ENCODE measurements at regions not wholly inside any gene's neighbourhood (a gene's known extent, or its start where the extent isn't known, plus 50 kb on each side); places are given as distances from the start of the nearest gene placed in this dataset.
"Not testable (repeated sequence)": the region's sequence is repeated elsewhere in the genome, so short reads cannot be mapped to it uniquely, and the experiment has no call there.

DNA sequence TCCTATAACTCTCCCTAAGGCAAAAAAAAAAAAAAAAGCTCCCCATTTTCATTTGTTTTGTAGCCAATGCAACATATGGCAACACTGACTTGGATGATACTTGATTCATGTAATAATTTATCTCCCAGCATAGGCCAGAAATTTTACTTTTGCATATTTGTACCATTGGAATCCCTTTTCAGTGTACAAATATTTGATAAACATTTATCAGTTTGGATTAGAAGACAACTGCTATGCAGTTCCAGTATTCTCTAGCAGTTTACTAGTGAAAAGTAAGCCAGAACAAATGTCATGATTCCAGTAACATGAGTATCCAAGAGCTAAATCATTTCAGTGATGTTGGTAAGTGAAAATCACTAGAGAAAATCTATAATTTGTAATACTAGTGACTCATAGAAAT lies 392.3 kb downstream of the CCER1 start:
- ChIA-PET POLR2A (no interaction called here), CTCF (no interaction called here)
- DNase-seq (no peak), ATAC-seq (no peak)
- Mint-ChIP-seq H3K9me3 (ENCODE audit: insufficient read depth) (no peaks in the 10 kb centered on the region), H3K4me3 (no peak overlapping the region), H3K36me3 (ENCODE audit: low read depth) (no peaks in the 10 kb centered on the region), H3K27me3 (ENCODE audit: low read depth) (no peaks in the 10 kb centered on the region), H3K4me1 (ENCODE audit: low read depth) (no peaks in the 10 kb centered on the region), H3K27ac (no peak overlapping the region)

DNA sequence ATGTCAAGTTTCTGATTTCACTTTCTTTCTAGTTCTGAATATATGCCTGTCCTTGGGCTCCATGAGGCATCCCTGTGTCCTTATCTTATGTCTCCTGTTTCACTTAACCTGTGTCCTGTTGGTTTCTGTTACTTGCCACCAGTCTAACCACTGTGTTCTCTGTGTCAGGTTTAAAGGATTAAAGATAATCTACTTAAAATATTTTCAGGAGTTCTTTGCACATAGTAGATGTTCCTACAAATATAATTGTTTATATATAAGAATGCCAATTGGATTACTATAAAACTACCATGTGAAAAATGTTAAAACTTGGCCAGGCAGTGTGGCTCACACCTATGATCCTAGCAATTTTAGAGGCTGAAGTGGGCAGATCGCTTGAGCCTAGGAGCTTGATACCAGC lies 406.4 kb downstream of the CCER1 start:
- DNase-seq, result no peak
- CTCF ChIA-PET, result no interaction called here
- H3K4me1 Mint-ChIP-seq (ENCODE audit: low read depth), result no peaks in the 10 kb centered on the region
- H3K27ac Mint-ChIP-seq, result no peak overlapping the region
- H3K9me3 Mint-ChIP-seq (ENCODE audit: insufficient read depth), result no peaks in the 10 kb centered on the region
- ATAC-seq, result no peak
- POLR2A ChIA-PET, result no interaction called here
- H3K27me3 Mint-ChIP-seq (ENCODE audit: low read depth), result no peaks in the 10 kb centered on the region
- H3K36me3 Mint-ChIP-seq (ENCODE audit: low read depth), result no peaks in the 10 kb centered on the region
- H3K4me3 Mint-ChIP-seq, result no peak overlapping the region

- Mint-ChIP-seq H3K9me3 (ENCODE audit: insufficient read depth) (no peaks in the 10 kb centered on the region), H3K27ac (no peak overlapping the region), H3K4me3 (no peak overlapping the region), H3K36me3 (ENCODE audit: low read depth) (no peaks in the 10 kb centered on the region), H3K27me3 (ENCODE audit: low read depth) (no peaks in the 10 kb centered on the region), H3K4me1 (ENCODE audit: low read depth) (no peaks in the 10 kb centered on the region)
- ChIA-PET POLR2A (no interaction called here), CTCF (no interaction called here)
- no peak for ATAC-seq
- no peak for DNase-seq
Measured at GRCh38 chr12:90546511-90546910, 408.5 kb downstream of the CCER1 start.

GRCh38 chr12:90543841-90544240 lies 411.1 kb downstream of the CCER1 start:
- Mint-ChIP-seq H3K4me1 (ENCODE audit: low read depth) (no peaks in the 10 kb centered on the region), H3K27ac (no peak overlapping the region), H3K9me3 (ENCODE audit: insufficient read depth) (no peaks in the 10 kb centered on the region), H3K27me3 (ENCODE audit: low read depth) (no peaks in the 10 kb centered on the region), H3K36me3 (ENCODE audit: low read depth) (no peaks in the 10 kb centered on the region), H3K4me3 (no peak overlapping the region)
- ChIA-PET POLR2A (no interaction called here), CTCF (no interaction called here)
- DNase-seq (no peak), ATAC-seq (no peak)

GRCh38 chr12:90543374-90543773 lies 411.6 kb downstream of the CCER1 start:
- DNase-seq, result no peak
- no peak for ATAC-seq
- no peaks in the 10 kb centered on the region for H3K4me1 Mint-ChIP-seq (ENCODE audit: low read depth)
- no peaks in the 10 kb centered on the region for H3K36me3 Mint-ChIP-seq (ENCODE audit: low read depth)
- CTCF ChIA-PET, result no interaction called here
- H3K9me3 Mint-ChIP-seq (ENCODE audit: insufficient read depth), result no peaks in the 10 kb centered on the region
- H3K4me3 Mint-ChIP-seq, result no peak overlapping the region
- POLR2A ChIA-PET, result no interaction called here
- H3K27ac Mint-ChIP-seq, result no peak overlapping the region
- no peaks in the 10 kb centered on the region for H3K27me3 Mint-ChIP-seq (ENCODE audit: low read depth)

- H3K27me3 Mint-ChIP-seq (ENCODE audit: low read depth); CTCF ChIA-PET; H3K36me3 Mint-ChIP-seq (ENCODE audit: low read depth); DNase-seq; POLR2A ChIA-PET; H3K27ac Mint-ChIP-seq; H3K9me3 Mint-ChIP-seq (ENCODE audit: insufficient read depth); H3K4me1 Mint-ChIP-seq (ENCODE audit: low read depth); ATAC-seq; H3K4me3 Mint-ChIP-seq: not testable (repeated sequence)
Measured at GRCh38 chr12:90542852-90543251, 412.1 kb downstream of the CCER1 start.

- H3K36me3 Mint-ChIP-seq (ENCODE audit: low read depth); CTCF ChIA-PET; H3K27me3 Mint-ChIP-seq (ENCODE audit: low read depth); POLR2A ChIA-PET; ATAC-seq; H3K4me3 Mint-ChIP-seq; H3K9me3 Mint-ChIP-seq (ENCODE audit: insufficient read depth); DNase-seq; H3K27ac Mint-ChIP-seq; H3K4me1 Mint-ChIP-seq (ENCODE audit: low read depth): not testable (repeated sequence)
Measured at GRCh38 chr12:90533828-90534227, 421.1 kb downstream of the CCER1 start.

GRCh38 chr12:90520002-90520734 lies 434.8 kb downstream of the CCER1 start:
- DNase-seq (no peak), ATAC-seq (no peak)
- POLR2A ChIA-PET, result no interaction called here
- no peaks in the 10 kb centered on the region for H3K36me3 Mint-ChIP-seq (ENCODE audit: low read depth)
- CTCF ChIA-PET, result no interaction called here
- H3K27me3 Mint-ChIP-seq (ENCODE audit: low read depth), result no peaks in the 10 kb centered on the region
- no peaks in the 10 kb centered on the region for H3K9me3 Mint-ChIP-seq (ENCODE audit: insufficient read depth)
- peaks cover 5% of the 10 kb centered on the region for H3K4me1 Mint-ChIP-seq (ENCODE audit: low read depth)
- H3K4me3 Mint-ChIP-seq, result no peak overlapping the region
- H3K27ac Mint-ChIP-seq, result no peak overlapping the region

- H3K4me1 Mint-ChIP-seq (ENCODE audit: low read depth), result peaks cover 7% of the 10 kb centered on the region
- H3K27me3 Mint-ChIP-seq (ENCODE audit: low read depth), result no peaks in the 10 kb centered on the region
- DNase-seq (no peak), ATAC-seq (no peak)
- no peaks in the 10 kb centered on the region for H3K9me3 Mint-ChIP-seq (ENCODE audit: insufficient read depth)
- ChIA-PET POLR2A (no interaction called here), CTCF (no interaction called here)
- no peak overlapping the region for H3K27ac Mint-ChIP-seq
- no peaks in the 10 kb centered on the region for H3K36me3 Mint-ChIP-seq (ENCODE audit: low read depth)
- no peak overlapping the region for H3K4me3 Mint-ChIP-seq
Measured at GRCh38 chr12:90519285-90519684, 435.7 kb downstream of the CCER1 start.

DNA sequence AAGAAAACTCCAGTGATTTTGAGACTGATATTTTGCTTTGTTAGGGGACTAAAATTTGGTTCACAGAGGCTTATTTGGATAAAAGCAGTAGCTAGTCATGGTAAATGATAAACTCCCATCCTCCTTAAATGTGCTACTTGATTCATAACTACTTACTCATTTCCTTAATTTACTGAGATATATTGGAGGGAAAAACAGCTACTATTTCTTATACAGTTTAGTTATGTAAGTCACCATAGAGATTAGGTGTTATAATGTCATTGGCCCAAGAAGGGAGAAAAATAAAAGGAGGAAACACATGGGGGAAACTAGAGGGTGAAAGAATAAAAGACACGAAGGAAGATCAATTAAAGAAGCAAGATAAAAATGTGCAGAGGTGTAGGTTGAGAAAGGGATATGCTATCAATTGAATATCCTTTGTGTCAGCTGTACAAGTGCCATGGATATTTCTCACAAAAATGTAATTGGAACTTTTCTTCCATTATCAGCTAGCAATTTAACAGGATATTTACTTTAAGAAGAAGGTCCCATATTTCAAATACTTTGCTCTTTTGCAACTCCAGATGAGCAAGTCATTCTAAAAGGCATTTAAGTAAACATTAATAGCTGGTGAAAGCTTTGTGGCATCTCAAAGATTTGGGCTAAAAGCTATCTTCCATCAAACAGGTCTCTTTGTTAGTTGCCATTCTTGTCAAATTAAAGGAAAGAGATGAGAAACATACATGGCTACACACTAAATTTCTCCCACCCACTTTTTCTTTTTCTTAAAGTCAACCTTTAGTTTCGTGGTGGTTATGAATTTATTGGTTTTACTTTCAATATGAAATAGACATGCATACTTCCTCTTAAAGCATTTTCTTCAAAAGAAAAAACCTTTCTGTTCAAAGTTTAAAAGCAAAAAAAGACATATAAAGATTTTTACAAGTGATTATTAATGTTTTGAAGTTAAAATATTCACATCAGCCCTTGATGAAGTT lies 439.5 kb downstream of the CCER1 start:
- ChIA-PET CTCF (no interaction called here), POLR2A (interaction anchor here (0.6 kb wide), 1 partner anchor 1358 kb away, joined by 3 read pairs; no protein-coding TSS in a partner anchor)
- ATAC-seq (no peak), DNase-seq (no peak)
- no peaks in the 10 kb centered on the region for H3K9me3 Mint-ChIP-seq (ENCODE audit: insufficient read depth)
- H3K4me3 Mint-ChIP-seq, result peak overlapping the region; percentile 6
- peaks cover 9% of the 10 kb centered on the region for H3K4me1 Mint-ChIP-seq (ENCODE audit: low read depth)
- H3K27me3 Mint-ChIP-seq (ENCODE audit: low read depth), result no peaks in the 10 kb centered on the region
- peak overlapping the region; percentile 44 for H3K27ac Mint-ChIP-seq
- no peaks in the 10 kb centered on the region for H3K36me3 Mint-ChIP-seq (ENCODE audit: low read depth)

DNA sequence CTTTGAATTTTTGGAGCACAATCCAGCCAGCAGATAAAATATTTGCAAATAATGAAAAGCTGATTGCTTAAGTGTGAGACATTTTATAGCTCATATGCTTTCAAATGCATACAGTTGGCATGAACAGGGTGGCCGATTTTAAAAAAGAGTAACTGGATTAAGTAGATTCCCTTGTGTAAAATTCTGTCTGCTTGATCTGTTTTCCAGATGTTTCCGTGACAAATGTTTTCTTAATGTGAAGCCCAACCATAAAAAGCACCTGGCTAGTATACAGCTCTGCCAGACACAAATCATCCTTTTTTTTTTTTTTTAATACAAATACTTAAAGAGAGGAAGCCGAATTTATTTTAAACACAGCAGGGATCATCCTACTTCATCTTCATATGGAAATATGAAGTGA lies 440.7 kb downstream of the CCER1 start:
- Mint-ChIP-seq H3K27me3 (ENCODE audit: low read depth) (no peaks in the 10 kb centered on the region), H3K27ac (no peak overlapping the region), H3K9me3 (ENCODE audit: insufficient read depth) (no peaks in the 10 kb centered on the region), H3K4me1 (ENCODE audit: low read depth) (peaks cover 9% of the 10 kb centered on the region), H3K36me3 (ENCODE audit: low read depth) (no peaks in the 10 kb centered on the region), H3K4me3 (no peak overlapping the region)
- ChIA-PET CTCF (no interaction called here), POLR2A (no interaction called here)
- no peak for DNase-seq
- ATAC-seq, result no peak

DNA sequence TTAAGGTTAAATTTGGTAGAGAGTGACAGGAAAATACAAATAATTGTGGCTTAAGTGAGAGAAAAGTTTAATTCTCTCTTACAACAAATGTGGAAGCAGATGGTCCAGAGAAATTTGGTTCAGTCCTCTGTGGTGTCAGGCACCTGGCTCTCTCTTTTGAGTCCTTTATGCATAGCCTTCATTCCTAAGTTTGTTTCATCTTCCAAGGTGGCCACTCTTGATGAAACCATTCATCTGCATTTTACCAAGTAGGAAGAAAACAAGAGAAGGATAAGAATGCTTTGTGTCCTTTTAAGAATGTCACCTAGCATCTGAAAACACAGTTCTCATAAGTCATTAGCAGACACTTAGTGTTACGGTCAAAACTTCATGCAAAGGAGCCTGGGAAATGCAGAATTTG lies 442.5 kb downstream of the CCER1 start:
- Mint-ChIP-seq H3K9me3 (ENCODE audit: insufficient read depth) (no peaks in the 10 kb centered on the region), H3K27ac (no peak overlapping the region), H3K4me1 (ENCODE audit: low read depth) (peaks cover 9% of the 10 kb centered on the region), H3K27me3 (ENCODE audit: low read depth) (no peaks in the 10 kb centered on the region), H3K36me3 (ENCODE audit: low read depth) (no peaks in the 10 kb centered on the region), H3K4me3 (no peak overlapping the region)
- ATAC-seq (no peak), DNase-seq (no peak)
- POLR2A ChIA-PET, result no interaction called here
- CTCF ChIA-PET, result no interaction called here
